SK-N-SH treated with all-trans-retinoic acid at 6 μM for 48 hours (cell line): ENCODE measurements at regions not wholly inside any gene's neighbourhood (a gene's known extent, or its start where the extent isn't known, plus 50 kb on each side); places are given as distances from the start of the nearest gene placed in this dataset.

ENCODE experiments used
- ARNTL ChIP-seq: fragments of 450-650 bp; formaldehyde crosslinking; IDR thresholded peaks from 2 replicates; pipeline ENCODE4 v1.5.0; 2020; ENCODE audit warnings: low read depth, mild to moderate bottlenecking, moderate library complexity, borderline replicate concordance
- CSDC2 ChIP-seq: fragments of 250-450 bp; sonication (Bioruptor Pico); IDR thresholded peaks from 2 replicates; pipeline ENCODE4 v1.5.0; 2020; ENCODE audit warnings: mild to moderate bottlenecking, moderate library complexity
- ESRRG ChIP-seq: fragments of 250-450 bp; sonication (Bioruptor Pico); IDR thresholded peaks from 2 replicates; pipeline ENCODE4 v1.6.1; 2021; ENCODE audit warnings: mild to moderate bottlenecking
- OSR1 ChIP-seq: fragments of 250-450 bp; sonication (Bioruptor Pico); IDR thresholded peaks from 2 replicates; pipeline ENCODE4 v1.8.0; 2022; ENCODE audit warnings: moderate library complexity, mild to moderate bottlenecking, inconsistent platforms
- PATZ1 ChIP-seq: fragments of 250-450 bp; sonication (Bioruptor Pico); IDR thresholded peaks from 2 replicates; pipeline ENCODE4 v1.8.0; 2020; ENCODE audit warnings: mild to moderate bottlenecking, moderate library complexity, borderline replicate concordance
- TCF4 ChIP-seq: fragments of 250-450 bp; sonication (Bioruptor Pico); IDR thresholded peaks from 2 replicates; pipeline ENCODE4 v1.8.0; 2021; ENCODE audit warnings: mild to moderate bottlenecking, moderate library complexity, borderline replicate concordance
- TOX ChIP-seq: fragments of 250-450 bp; sonication (Bioruptor Pico); IDR thresholded peaks from 2 replicates; pipeline ENCODE4 v1.8.0; 2021; ENCODE audit warnings: mild to moderate bottlenecking, moderate library complexity, borderline replicate concordance
- TSHZ2 ChIP-seq: fragments of 250-450 bp; sonication (Bioruptor Pico); IDR thresholded peaks from 2 replicates; pipeline ENCODE4 v1.5.0; 2020; ENCODE audit warnings: mild to moderate bottlenecking, moderate library complexity
- ZC3H10 ChIP-seq: fragments of 250-450 bp; sonication (Bioruptor Pico); IDR thresholded peaks from 2 replicates; pipeline ENCODE4 v1.5.1; 2021; ENCODE audit warnings: mild to moderate bottlenecking, moderate library complexity
- ZFP3 ChIP-seq: fragments of 250-450 bp; sonication (Bioruptor Pico); IDR thresholded peaks from 2 replicates; pipeline ENCODE4 v1.5.0; 2020; ENCODE audit warnings: mild to moderate bottlenecking, moderate library complexity
- ZFP30 ChIP-seq: fragments of 450-650 bp; formaldehyde crosslinking; IDR thresholded peaks from 2 replicates; pipeline ENCODE4 v1.5.0; 2022; ENCODE audit warnings: mild to moderate bottlenecking, moderate library complexity
- ZNF565 ChIP-seq: fragments of 450-650 bp; formaldehyde crosslinking; conservative IDR thresholded peaks from 2 replicates; pipeline ENCODE4 v1.5.0; 2020; ENCODE audit warnings: low read depth, mild to moderate bottlenecking, moderate library complexity
- ZNF70 ChIP-seq: fragments of 450-650 bp; formaldehyde crosslinking; IDR thresholded peaks from 2 replicates; pipeline ENCODE4 v1.5.0; 2020; ENCODE audit warnings: mild to moderate bottlenecking, moderate library complexity
- TF ChIP-seq, protein P1 (sequence below): fragments of 250-450 bp; sonication (Bioruptor Pico); IDR thresholded peaks from 2 replicates; pipeline ENCODE4 v1.5.1; 2020; ENCODE audit warnings: low read depth, mild to moderate bottlenecking, moderate library complexity

- no peak for TF ChIP-seq PATZ1 (CRISPR knock-in tag)
- no peak for TF ChIP-seq ARNTL (CRISPR knock-in tag)
- no peak for TF ChIP-seq ZC3H10 (CRISPR knock-in tag)
- no peak for TF ChIP-seq CSDC2 (CRISPR knock-in tag)
- TF ChIP-seq ZNF70 (CRISPR knock-in tag) = no peak
- TF ChIP-seq ZNF565 (CRISPR knock-in tag) = no peak
- TF ChIP-seq OSR1 (CRISPR knock-in tag) = no peak
- TF ChIP-seq, protein P1, sequence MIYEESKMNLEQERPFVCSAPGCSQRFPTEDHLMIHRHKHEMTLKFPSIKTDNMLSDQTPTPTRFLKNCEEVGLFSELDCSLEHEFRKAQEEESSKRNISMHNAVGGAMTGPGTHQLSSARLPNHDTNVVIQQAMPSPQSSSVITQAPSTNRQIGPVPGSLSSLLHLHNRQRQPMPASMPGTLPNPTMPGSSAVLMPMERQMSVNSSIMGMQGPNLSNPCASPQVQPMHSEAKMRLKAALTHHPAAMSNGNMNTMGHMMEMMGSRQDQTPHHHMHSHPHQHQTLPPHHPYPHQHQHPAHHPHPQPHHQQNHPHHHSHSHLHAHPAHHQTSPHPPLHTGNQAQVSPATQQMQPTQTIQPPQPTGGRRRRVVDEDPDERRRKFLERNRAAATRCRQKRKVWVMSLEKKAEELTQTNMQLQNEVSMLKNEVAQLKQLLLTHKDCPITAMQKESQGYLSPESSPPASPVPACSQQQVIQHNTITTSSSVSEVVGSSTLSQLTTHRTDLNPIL (CRISPR knock-in tag) = no peak
- TF ChIP-seq TSHZ2 = no peak
- TF ChIP-seq ZFP30 (CRISPR knock-in tag) = no peak
- no peak for TF ChIP-seq TCF4 (CRISPR knock-in tag)
- TF ChIP-seq ZFP3 (CRISPR knock-in tag) = no peak
- TF ChIP-seq ESRRG (CRISPR knock-in tag) = no peak
- no peak for TF ChIP-seq TOX (CRISPR knock-in tag)
These were observed 657.7 kb upstream of the RORB start for GRCh38 chr9:73839471-73839870.
